Ascending aorta (tissue), 2 donors: ENCODE measurements at regions not wholly inside any gene's neighbourhood (a gene's known extent, or its start where the extent isn't known, plus 50 kb on each side); places are given as distances from the start of the nearest gene placed in this dataset.

ENCODE experiments used
- DNase-seq, 2 donors: peaks; one replicate each; pipeline ENCODE4 v3.0.0-alpha.2; 2019; ENCODE audit warnings: low spot score in 2 of 2
- H3K27ac ChIP-seq, 2 donors: fragments of 200-600 bp; sonication (generic); one replicate each; pipeline ENCODE4 v1.5.1; 2016 to 2017; ENCODE audit warnings: mild to moderate bottlenecking in 1 of 2
- H3K27me3 ChIP-seq: fragments of 200-600 bp; sonication (generic); one replicate; pipeline ENCODE4 v1.5.1; 2017
- H3K36me3 ChIP-seq, 2 donors: fragments of 200-600 bp; sonication (generic); one replicate each; pipeline ENCODE4 v1.5.1; 2016
- H3K4me1 ChIP-seq, 2 donors: fragments of 200-600 bp; sonication (generic); one replicate each; pipeline ENCODE4 v1.5.1; 2016 to 2017; ENCODE audit warnings: mild to moderate bottlenecking in 1 of 2
- H3K4me3 ChIP-seq, 2 donors: fragments of 200-600 bp; sonication (generic); one replicate each; pipeline ENCODE4 v1.5.1; 2016 to 2017; ENCODE audit warnings: mild to moderate bottlenecking in 1 of 2
- H3K9me3 ChIP-seq, 2 donors: fragments of 200-600 bp; sonication (generic); one replicate each; pipeline ENCODE4 v1.5.1; 2016
- intact Hi-C: fragments of 100-400 bp; cut with DNase I; formaldehyde crosslinking; loops from one replicate; pipeline ENCODE4 v1.15.1; 2023
- TF ChIP-seq, protein P1 (sequence below), 3 experiments: fragments of 200-600 bp in 2 of 3; fragments of 450-650 bp in 1 of 3; sonication (generic) in 2 of 3; IDR thresholded peaks; one replicate each; pipeline ENCODE4 v1.5.1; 2016 to 2019; ENCODE audit warnings: antibody characterized with exemption in 3 of 3, mild to moderate bottlenecking in 1 of 3, moderate library complexity in 1 of 3

DNA sequence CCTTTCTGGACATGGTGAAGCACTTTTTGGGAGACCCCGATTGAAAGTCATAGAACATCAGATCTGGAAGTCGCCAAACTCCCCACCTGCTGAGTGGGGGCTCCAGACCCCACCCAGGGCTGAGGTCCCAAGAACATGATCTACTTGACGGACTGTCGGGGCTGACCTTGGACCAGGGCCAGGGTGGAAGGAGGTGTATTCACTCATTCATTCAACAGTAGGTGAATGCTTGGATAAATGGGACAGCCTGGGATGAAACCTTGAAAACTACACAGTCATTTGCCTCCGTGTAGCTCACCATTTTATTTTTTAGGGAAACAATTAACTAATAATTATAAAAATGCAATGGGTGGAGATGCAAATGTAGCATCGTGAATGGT, 629.0 kb downstream of the BRD1 start:
- H3K9me3 ChIP-seq = no peaks in the 10 kb centered on the region
- TF ChIP-seq, protein P1, sequence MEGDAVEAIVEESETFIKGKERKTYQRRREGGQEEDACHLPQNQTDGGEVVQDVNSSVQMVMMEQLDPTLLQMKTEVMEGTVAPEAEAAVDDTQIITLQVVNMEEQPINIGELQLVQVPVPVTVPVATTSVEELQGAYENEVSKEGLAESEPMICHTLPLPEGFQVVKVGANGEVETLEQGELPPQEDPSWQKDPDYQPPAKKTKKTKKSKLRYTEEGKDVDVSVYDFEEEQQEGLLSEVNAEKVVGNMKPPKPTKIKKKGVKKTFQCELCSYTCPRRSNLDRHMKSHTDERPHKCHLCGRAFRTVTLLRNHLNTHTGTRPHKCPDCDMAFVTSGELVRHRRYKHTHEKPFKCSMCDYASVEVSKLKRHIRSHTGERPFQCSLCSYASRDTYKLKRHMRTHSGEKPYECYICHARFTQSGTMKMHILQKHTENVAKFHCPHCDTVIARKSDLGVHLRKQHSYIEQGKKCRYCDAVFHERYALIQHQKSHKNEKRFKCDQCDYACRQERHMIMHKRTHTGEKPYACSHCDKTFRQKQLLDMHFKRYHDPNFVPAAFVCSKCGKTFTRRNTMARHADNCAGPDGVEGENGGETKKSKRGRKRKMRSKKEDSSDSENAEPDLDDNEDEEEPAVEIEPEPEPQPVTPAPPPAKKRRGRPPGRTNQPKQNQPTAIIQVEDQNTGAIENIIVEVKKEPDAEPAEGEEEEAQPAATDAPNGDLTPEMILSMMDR (IDR thresholded peaks at IDR 0.05) = no peak
- no peak overlapping the region for H3K27ac ChIP-seq
- intact Hi-C loops = no loop called here
- H3K4me1 ChIP-seq = no peaks in the 10 kb centered on the region
- no peaks in the 10 kb centered on the region for H3K27me3 ChIP-seq
- DNase-seq = peak in 1 of 2 donors; percentile 25
- no peaks in the 10 kb centered on the region for H3K36me3 ChIP-seq
- no peak overlapping the region for H3K4me3 ChIP-seq

DNA sequence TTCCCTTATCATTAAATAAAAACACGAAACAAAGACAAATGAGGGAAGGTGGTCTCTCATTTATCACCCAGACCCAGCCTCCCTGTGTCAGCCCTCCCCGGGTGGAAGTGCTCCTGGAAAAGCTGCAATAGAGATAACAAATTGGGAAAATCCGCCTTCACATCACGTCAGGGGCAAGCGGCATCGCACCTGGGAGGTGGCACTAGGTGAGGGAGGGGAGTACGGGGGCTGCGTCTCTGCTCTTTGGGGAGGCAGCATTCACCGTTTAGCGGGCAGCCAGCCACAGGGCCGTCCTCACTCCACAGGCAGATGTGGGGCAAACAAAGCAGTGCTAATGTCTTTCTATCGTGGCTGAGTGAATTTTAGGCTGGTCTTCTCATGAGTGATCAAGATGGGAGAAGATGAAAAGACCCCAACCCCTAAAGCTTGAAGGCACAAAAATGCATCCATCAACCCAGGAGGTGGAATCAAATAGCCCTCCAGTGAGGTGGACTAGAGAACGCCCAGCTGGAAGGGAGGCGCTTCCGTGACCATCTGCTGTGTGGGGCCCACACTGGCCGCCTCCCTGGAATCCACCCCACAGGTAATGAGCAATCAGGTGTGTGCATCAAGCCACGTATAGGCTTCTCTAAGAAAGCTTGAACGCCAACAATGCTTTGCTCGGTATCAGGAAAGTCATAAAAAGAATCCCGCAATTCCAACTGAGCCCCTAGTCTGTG, 629.5 kb downstream of the BRD1 start:
- no peaks in the 10 kb centered on the region for H3K9me3 ChIP-seq
- H3K36me3 ChIP-seq = no peaks in the 10 kb centered on the region
- H3K4me1 ChIP-seq = no peaks in the 10 kb centered on the region
- H3K27me3 ChIP-seq = no peaks in the 10 kb centered on the region
- TF ChIP-seq, protein P1 (IDR thresholded peaks at IDR 0.05) = no peak
- H3K27ac ChIP-seq = no peak overlapping the region
- intact Hi-C loops = no loop called here
- H3K4me3 ChIP-seq = no peak overlapping the region
- DNase-seq = peak in 1 of 2 donors; percentile 33

DNA sequence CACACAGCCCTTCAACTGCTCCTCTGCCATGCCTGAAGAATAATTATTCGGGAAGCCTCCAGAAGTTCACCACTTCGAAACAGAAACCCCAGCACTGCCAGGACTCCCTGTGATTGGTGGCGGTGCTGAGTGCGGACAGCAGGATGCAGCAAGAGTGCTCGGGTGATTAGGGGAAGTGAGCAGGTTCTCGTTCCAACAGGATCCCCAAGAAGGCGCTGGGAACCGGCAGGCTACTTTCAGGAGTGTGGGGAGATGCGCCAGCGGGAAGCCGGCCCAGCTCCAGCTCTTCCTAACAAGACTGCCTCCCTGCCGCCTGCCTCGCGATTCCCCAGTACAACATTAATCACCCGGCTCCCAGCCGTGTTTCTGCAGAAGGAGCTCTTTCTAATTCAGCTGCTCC, 630.2 kb downstream of the BRD1 start:
- Histone ChIP-seq H3K9me3 (no peaks in the 10 kb centered on the region), H3K27ac (no peak overlapping the region), H3K27me3 (no peaks in the 10 kb centered on the region), H3K36me3 (no peaks in the 10 kb centered on the region), H3K4me1 (no peaks in the 10 kb centered on the region), H3K4me3 (no peak overlapping the region)
- peak in 1 of 2 donors; percentile 7 for DNase-seq
- TF ChIP-seq, protein P1 (IDR thresholded peaks at IDR 0.05) = no peak
- intact Hi-C loops = no loop called here

DNA sequence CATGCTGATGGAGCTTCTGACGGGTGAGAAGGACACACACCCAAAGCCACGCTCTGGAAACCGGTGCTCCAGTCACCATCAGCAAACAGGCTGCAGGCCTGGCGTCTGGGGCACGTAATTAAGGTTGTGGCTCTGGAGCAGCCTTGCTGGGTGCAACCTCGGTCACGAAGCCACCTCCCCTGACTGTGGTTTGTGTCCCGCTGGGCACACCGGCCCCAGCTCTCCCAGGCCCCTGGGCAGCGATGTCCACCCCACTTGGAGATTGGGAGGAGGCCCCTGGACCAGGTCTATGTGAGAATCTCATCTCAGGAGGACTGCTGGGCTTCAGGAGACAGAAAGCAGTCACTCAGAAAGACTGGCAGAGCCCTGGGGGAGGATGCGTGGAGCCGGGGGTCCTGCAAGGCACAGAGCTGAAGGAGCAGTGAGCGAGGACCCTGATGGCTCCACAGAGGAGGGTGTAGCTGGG, 631.6 kb downstream of the BRD1 start:
- Histone ChIP-seq H3K27ac (no peak overlapping the region), H3K4me3 (no peak overlapping the region), H3K27me3 (no peaks in the 10 kb centered on the region), H3K36me3 (no peaks in the 10 kb centered on the region), H3K4me1 (no peaks in the 10 kb centered on the region), H3K9me3 (no peaks in the 10 kb centered on the region)
- intact Hi-C loops = no loop called here
- TF ChIP-seq, protein P1 (IDR thresholded peaks at IDR 0.05) = no peak
- no peak for DNase-seq

DNA sequence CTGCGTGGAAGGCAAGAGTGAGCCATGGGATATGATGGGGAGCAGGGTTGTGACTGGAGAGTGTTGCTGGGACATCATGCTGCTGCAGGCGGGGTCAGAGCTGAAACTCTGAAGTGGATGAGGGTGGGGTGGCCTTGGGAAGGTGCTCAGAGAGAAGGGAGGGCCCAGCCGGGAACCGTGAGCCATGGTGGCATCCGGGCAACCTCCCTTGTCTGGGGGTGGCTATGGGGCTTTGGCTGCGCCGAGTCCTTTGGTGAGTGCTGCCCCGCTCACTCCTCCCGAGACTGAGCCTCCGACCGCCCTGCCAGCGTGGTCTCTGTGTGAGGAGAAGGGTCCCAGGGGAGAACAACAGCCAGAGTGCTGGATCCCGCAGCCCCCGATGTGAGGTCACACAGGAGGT, 632.0 kb downstream of the BRD1 start:
- DNase-seq = no peak
- Histone ChIP-seq H3K4me1 (no peaks in the 10 kb centered on the region), H3K4me3 (no peak overlapping the region), H3K36me3 (no peaks in the 10 kb centered on the region), H3K9me3 (no peaks in the 10 kb centered on the region), H3K27ac (no peak overlapping the region), H3K27me3 (no peaks in the 10 kb centered on the region)
- intact Hi-C loops = no loop called here
- TF ChIP-seq, protein P1 (IDR thresholded peaks at IDR 0.05) = no peak
